RWPE2 (cell line): ENCODE measurements at regions not wholly inside any gene's neighbourhood (a gene's known extent, or its start where the extent isn't known, plus 50 kb on each side); places are given as distances from the start of the nearest gene placed in this dataset.
A peak's percentile ranks its signal among the peaks of the same experiment; 100 is the strongest.

Experiments
- ATAC-seq: fragments of 200-7000 bp; cut with Tn5 transposase; 3 replicates; pipeline ENCODE4 v1.9.1; 2021; ENCODE audit warnings: low read depth
- DNase-seq: peaks from one replicate; pipeline ENCODE4 v3.0.0-alpha.2; 2020; ENCODE audit warnings: low spot score
- H3K27ac ChIP-seq: fragments of 450-650 bp; 2 replicates; pipeline ENCODE4 v1.5.1; 2017; ENCODE audit warnings: mild to moderate bottlenecking; ENCODE audit not compliant: poor library complexity, severe bottlenecking
- H3K27me3 ChIP-seq: fragments of 250-450 bp; sonication (Bioruptor Pico); 2 replicates; pipeline ENCODE4 v1.5.1; 2021; ENCODE audit warnings: mild to moderate bottlenecking, moderate library complexity; ENCODE audit not compliant: insufficient read depth, poor library complexity, severe bottlenecking
- H3K36me3 ChIP-seq: fragments of 250-450 bp; sonication (Bioruptor Pico); 2 replicates; pipeline ENCODE4 v1.5.1; 2020; ENCODE audit warnings: low read depth, mild to moderate bottlenecking, moderate library complexity
- H3K4me1 ChIP-seq: fragments of 250-450 bp; sonication (Bioruptor Pico); 2 replicates; pipeline ENCODE4 v1.5.1; 2021; ENCODE audit warnings: mild to moderate bottlenecking, moderate library complexity; ENCODE audit not compliant: insufficient read depth, poor library complexity, severe bottlenecking
- H3K4me3 ChIP-seq: fragments of 250-450 bp; sonication (Bioruptor Pico); 2 replicates; pipeline ENCODE4 v1.5.1; 2021; ENCODE audit warnings: mild to moderate bottlenecking, moderate library complexity; ENCODE audit not compliant: severe bottlenecking
- H3K9me3 ChIP-seq: fragments of 250-450 bp; sonication (Bioruptor Pico); 2 replicates; pipeline ENCODE4 v1.5.1; 2021; ENCODE audit warnings: mild to moderate bottlenecking, moderate library complexity; ENCODE audit not compliant: severe bottlenecking
- TF ChIP-seq, protein P1 (sequence below): fragments of 450-650 bp; IDR thresholded peaks from one replicate; pipeline ENCODE4 v1.5.1; 2017; ENCODE audit warnings: mild to moderate bottlenecking, moderate library complexity; ENCODE audit not compliant: poor library complexity, severe bottlenecking

GRCh38 chr1:69459244-69459643 is 108.5 kb upstream of the LRRC7 start:
- no peaks in the 10 kb centered on the region for H3K4me1 ChIP-seq
- H3K36me3 ChIP-seq, result no peaks in the 10 kb centered on the region
- no peaks in the 10 kb centered on the region for H3K27me3 ChIP-seq
- ATAC-seq (no peak), DNase-seq (no peak)
- no peaks in the 10 kb centered on the region for H3K9me3 ChIP-seq
- H3K4me3 ChIP-seq, result no peak overlapping the region
- no peak overlapping the region for H3K27ac ChIP-seq
- TF ChIP-seq, protein P1, sequence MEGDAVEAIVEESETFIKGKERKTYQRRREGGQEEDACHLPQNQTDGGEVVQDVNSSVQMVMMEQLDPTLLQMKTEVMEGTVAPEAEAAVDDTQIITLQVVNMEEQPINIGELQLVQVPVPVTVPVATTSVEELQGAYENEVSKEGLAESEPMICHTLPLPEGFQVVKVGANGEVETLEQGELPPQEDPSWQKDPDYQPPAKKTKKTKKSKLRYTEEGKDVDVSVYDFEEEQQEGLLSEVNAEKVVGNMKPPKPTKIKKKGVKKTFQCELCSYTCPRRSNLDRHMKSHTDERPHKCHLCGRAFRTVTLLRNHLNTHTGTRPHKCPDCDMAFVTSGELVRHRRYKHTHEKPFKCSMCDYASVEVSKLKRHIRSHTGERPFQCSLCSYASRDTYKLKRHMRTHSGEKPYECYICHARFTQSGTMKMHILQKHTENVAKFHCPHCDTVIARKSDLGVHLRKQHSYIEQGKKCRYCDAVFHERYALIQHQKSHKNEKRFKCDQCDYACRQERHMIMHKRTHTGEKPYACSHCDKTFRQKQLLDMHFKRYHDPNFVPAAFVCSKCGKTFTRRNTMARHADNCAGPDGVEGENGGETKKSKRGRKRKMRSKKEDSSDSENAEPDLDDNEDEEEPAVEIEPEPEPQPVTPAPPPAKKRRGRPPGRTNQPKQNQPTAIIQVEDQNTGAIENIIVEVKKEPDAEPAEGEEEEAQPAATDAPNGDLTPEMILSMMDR, result no peak

DNA sequence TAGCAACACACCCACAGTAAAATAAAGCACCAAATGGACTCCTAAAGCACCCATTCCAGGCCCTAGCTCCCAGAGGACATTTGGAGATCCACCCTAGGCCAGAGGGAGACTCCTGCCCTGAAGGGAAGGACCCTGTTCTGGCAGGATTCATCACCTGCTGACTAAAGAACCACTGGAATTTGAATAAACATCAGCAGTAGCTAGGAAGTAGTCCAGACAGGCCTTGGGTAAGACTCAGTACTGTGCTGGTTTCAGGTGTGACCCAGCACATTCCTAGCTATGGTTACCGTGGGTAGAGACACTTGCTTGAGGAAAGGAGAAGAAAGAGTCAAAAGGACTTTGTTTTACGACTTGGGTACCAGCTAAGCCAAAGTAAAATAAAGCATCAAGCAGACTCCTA is 92.7 kb upstream of the LRRC7 start:
- ATAC-seq, result peak; percentile 97
- H3K27me3 ChIP-seq, result no peaks in the 10 kb centered on the region
- no peak overlapping the region for H3K4me3 ChIP-seq
- no peak for DNase-seq
- no peaks in the 10 kb centered on the region for H3K4me1 ChIP-seq
- H3K27ac ChIP-seq, result peak overlapping the region; percentile 29
- no peaks in the 10 kb centered on the region for H3K36me3 ChIP-seq
- no peaks in the 10 kb centered on the region for H3K9me3 ChIP-seq
- TF ChIP-seq, protein P1, result no peak

- no peaks in the 10 kb centered on the region for H3K27me3 ChIP-seq
- no peaks in the 10 kb centered on the region for H3K4me1 ChIP-seq
- ATAC-seq, result no peak
- H3K4me3 ChIP-seq, result no peak overlapping the region
- TF ChIP-seq, protein P1, result no peak
- H3K27ac ChIP-seq, result no peak overlapping the region
- H3K9me3 ChIP-seq, result no peaks in the 10 kb centered on the region
- no peaks in the 10 kb centered on the region for H3K36me3 ChIP-seq
- no peak for DNase-seq
These were observed 88.0 kb upstream of the LRRC7 start for GRCh38 chr1:69479734-69480133.

GRCh38 chr1:69483246-69483645 is 84.5 kb upstream of the LRRC7 start:
- H3K9me3 ChIP-seq, result no peaks in the 10 kb centered on the region
- DNase-seq (no peak), ATAC-seq (no peak)
- H3K27me3 ChIP-seq, result no peaks in the 10 kb centered on the region
- H3K36me3 ChIP-seq, result no peaks in the 10 kb centered on the region
- TF ChIP-seq, protein P1, result no peak
- no peak overlapping the region for H3K27ac ChIP-seq
- no peak overlapping the region for H3K4me3 ChIP-seq
- H3K4me1 ChIP-seq, result no peaks in the 10 kb centered on the region

DNA sequence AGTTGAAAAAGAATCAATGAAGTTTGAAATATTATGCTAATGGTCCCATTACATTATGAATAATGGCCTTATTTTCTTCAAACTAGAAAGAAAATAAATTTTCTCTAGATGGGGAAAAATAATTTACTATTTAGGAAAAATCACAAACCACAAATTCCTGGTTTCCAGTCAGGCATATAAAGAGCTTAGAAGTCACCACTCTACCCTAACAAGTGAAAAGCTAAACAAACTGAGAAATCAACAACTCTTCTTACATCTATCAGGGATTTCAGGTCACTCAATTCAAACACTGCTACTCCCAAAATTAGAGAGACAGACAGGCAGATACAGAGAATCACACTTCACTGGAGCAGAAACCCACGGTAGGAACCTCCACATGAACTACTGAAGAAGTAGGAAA is 82.1 kb upstream of the LRRC7 start:
- Histone ChIP-seq H3K36me3 (no peaks in the 10 kb centered on the region), H3K27ac (no peak overlapping the region), H3K9me3 (no peaks in the 10 kb centered on the region), H3K4me1 (no peaks in the 10 kb centered on the region), H3K4me3 (no peak overlapping the region), H3K27me3 (no peaks in the 10 kb centered on the region)
- no peak for DNase-seq
- ATAC-seq, result no peak
- TF ChIP-seq, protein P1, result no peak
